Renal pelvis (tissue), 1 donor: ENCODE measurements at regions not wholly inside any gene's neighbourhood (a gene's known extent, or its start where the extent isn't known, plus 50 kb on each side); places are given as distances from the start of the nearest gene placed in this dataset.
"Not testable (repeated sequence)": the region's sequence is repeated elsewhere in the genome, so short reads cannot be mapped to it uniquely, and the experiment has no call there.

ENCODE experiments used
- DNase-seq: peaks from one replicate; pipeline ENCODE4 v3.0.0-alpha.2; 2013

- no peak for DNase-seq
These were observed 221.9 kb upstream of the DUSP10 start for GRCh38 chr1:221963742-221964141.

- DNase-seq: no peak
These were observed 220.5 kb upstream of the DUSP10 start for GRCh38 chr1:221962385-221962784.

- no peak for DNase-seq
These were observed 219.8 kb upstream of the DUSP10 start for GRCh38 chr1:221961532-221962292.

GRCh38 chr1:221958161-221958562, 216.3 kb upstream of the DUSP10 start:
- DNase-seq: not testable (repeated sequence)

- DNase-seq: not testable (repeated sequence)
These were observed 215.5 kb upstream of the DUSP10 start for GRCh38 chr1:221957350-221957749.

GRCh38 chr1:221949996-221950395, 208.1 kb upstream of the DUSP10 start:
- no peak for DNase-seq

GRCh38 chr1:221948459-221948858, 206.6 kb upstream of the DUSP10 start:
- DNase-seq: no peak

- DNase-seq: no peak
These were observed 205.8 kb upstream of the DUSP10 start for GRCh38 chr1:221947731-221948130.

- DNase-seq: no peak
These were observed 204.9 kb upstream of the DUSP10 start for GRCh38 chr1:221946768-221947167.

GRCh38 chr1:221945669-221946068, 203.8 kb upstream of the DUSP10 start:
- no peak for DNase-seq

- DNase-seq: no peak
These were observed 202.5 kb upstream of the DUSP10 start for GRCh38 chr1:221944247-221944870.

GRCh38 chr1:221940631-221941030, 198.7 kb upstream of the DUSP10 start:
- DNase-seq: no peak

GRCh38 chr1:221939607-221940006, 197.7 kb upstream of the DUSP10 start:
- no peak for DNase-seq

- no peak for DNase-seq
These were observed 195.5 kb upstream of the DUSP10 start for GRCh38 chr1:221937155-221937953.

GRCh38 chr1:221933814-221934213, 191.9 kb upstream of the DUSP10 start:
- no peak for DNase-seq

GRCh38 chr1:221926441-221926840, 184.6 kb upstream of the DUSP10 start:
- no peak for DNase-seq

- DNase-seq: no peak
These were observed 184.1 kb upstream of the DUSP10 start for GRCh38 chr1:221925947-221926346.

GRCh38 chr1:221923929-221924598, 182.2 kb upstream of the DUSP10 start:
- DNase-seq: no peak

- DNase-seq: no peak
These were observed 180.0 kb upstream of the DUSP10 start for GRCh38 chr1:221921936-221922335.

- DNase-seq: no peak
These were observed 177.9 kb upstream of the DUSP10 start for GRCh38 chr1:221919743-221920142.

- no peak for DNase-seq
These were observed 177.5 kb upstream of the DUSP10 start for GRCh38 chr1:221919341-221919740.

GRCh38 chr1:221916176-221916575, 174.3 kb upstream of the DUSP10 start:
- DNase-seq: no peak
